HepG2 (cell line): ENCODE measurements at regions not wholly inside any gene's neighbourhood (a gene's known extent, or its start where the extent isn't known, plus 50 kb on each side); places are given as distances from the start of the nearest gene placed in this dataset.

Source experiments
- ATAC-seq: fragments of 200-7000 bp; cut with Tn5 transposase; 3 replicates; pipeline ENCODE4 v1.9.1; 2020; ENCODE audit warnings: mild to moderate bottlenecking, moderate library complexity
- BruUV-seq: library from RNA; stranded (reverse); fragments of 400-500 nt; replicated peaks from 2 replicates; lab custom pipeline; 2021; lab: Mats Ljungman, UMichigan
- CTCF ChIA-PET: fragments of 300-600 bp; formaldehyde crosslinking; extraction: SDS; loops from one replicate; lab custom pipeline; 2021; ENCODE audit warnings: low total read pairs, inconsistent platforms, low intra/inter-chr PET ratio; lab: Yijun Ruan, JAX
- POLR2A ChIA-PET: fragments of 350-600 bp; sonication (Branson Sonifier 250); formaldehyde crosslinking; loops from one replicate; lab custom pipeline; 2020; ENCODE audit warnings: antibody characterized with exemption, inconsistent platforms; lab: Yijun Ruan, JAX
- DNase-seq: peaks from one replicate; pipeline ENCODE4 v3.0.0-alpha.2; 2015; ENCODE audit warnings: low spot score
- FAIRE-seq: peaks from 3 replicates; lab custom pipeline; 2011; peaks lifted over from hg19 to GRCh38; lab: Jason Lieb, UNC
- H2AFZ ChIP-seq: one replicate; pipeline ENCODE4 v1.6.1; 2011; ENCODE audit warnings: low read length, inconsistent platforms
- H3K27ac ChIP-seq: fragments of 300-600 bp; 3 replicates; pipeline ENCODE4 v1.8.0; 2011; ENCODE audit warnings: mixed run types, mild to moderate bottlenecking, mixed read lengths, low read length, inconsistent platforms; ENCODE audit not compliant: insufficient read depth; ENCODE audit errors: extremely low read length
- H3K27me3 ChIP-seq, 2 experiments: fragments of 200-600 bp in 1 of 2; 2 replicates in 1 of 2; 3 replicates in 1 of 2; pipeline versions ENCODE4 v1.6.0 to v1.8.0; 2011; ENCODE audit warnings: low read length in 2 of 2, mild to moderate bottlenecking in 2 of 2, moderate library complexity in 2 of 2, inconsistent platforms in 1 of 2; ENCODE audit not compliant: insufficient read depth in 2 of 2, control insufficient read depth in 1 of 2
- H3K36me3 ChIP-seq, 2 experiments: fragments of 200-600 bp in 1 of 2; replicated peaks in 1 of 2; 2 replicates in 1 of 2; 3 replicates in 1 of 2; pipeline versions ENCODE4 v1.5.1 to v1.8.0; 2011; ENCODE audit warnings: low read length in 2 of 2, inconsistent platforms in 1 of 2; ENCODE audit not compliant: insufficient read depth in 2 of 2, control insufficient read depth in 1 of 2
- H3K4me1 ChIP-seq: 2 replicates; pipeline ENCODE4 v1.5.1; 2012; ENCODE audit warnings: low read length, inconsistent platforms; ENCODE audit not compliant: insufficient read depth
- H3K4me2 ChIP-seq: 2 replicates; pipeline ENCODE4 v1.6.0; 2011; ENCODE audit warnings: low read depth, low read length, inconsistent platforms
- H3K4me3 ChIP-seq, 3 experiments: fragments of 200-600 bp in 1 of 3; sonication (generic), shearing (Covaris generic) in 1 of 3; replicated peaks in 1 of 3; 2 replicates each; pipeline ENCODE4 v1.5.1; 2011 to 2016; ENCODE audit warnings: low read length in 3 of 3, inconsistent platforms in 2 of 3, low read depth in 2 of 3, mild to moderate bottlenecking in 2 of 3, control low read depth in 1 of 3, mixed read lengths in 1 of 3; ENCODE audit not compliant: insufficient read depth in 1 of 3
- H3K79me2 ChIP-seq: one replicate; pipeline ENCODE4 v1.6.1; 2011; ENCODE audit warnings: low read length, inconsistent platforms; ENCODE audit not compliant: insufficient read depth
- H3K9ac ChIP-seq: 2 replicates; pipeline ENCODE4 v1.6.0; 2011; ENCODE audit warnings: mild to moderate bottlenecking, low read depth, low read length, inconsistent platforms; ENCODE audit not compliant: insufficient read depth
- H3K9me3 ChIP-seq: 2 replicates; pipeline ENCODE4 v1.5.1; 2012; ENCODE audit warnings: mild to moderate bottlenecking, low read length
- H4K20me1 ChIP-seq: 2 replicates; pipeline ENCODE4 v1.6.0; 2011; ENCODE audit warnings: inconsistent platforms, mild to moderate bottlenecking, low read length, moderate library complexity; ENCODE audit not compliant: insufficient read depth
- ATAD3A ChIP-seq: sonication (generic); formaldehyde crosslinking; IDR thresholded peaks from 2 replicates; pipeline ENCODE4 v1.4.0; 2020; ENCODE audit warnings: missing genetic modification reagents
- CHD4 ChIP-seq: fragments of 200-600 bp; sonication (generic); IDR thresholded peaks from 2 replicates; pipeline ENCODE4 v1.7.0; 2017; ENCODE audit warnings: mild to moderate bottlenecking, low read length, borderline replicate concordance
- KDM2A ChIP-seq: sonication (generic); formaldehyde crosslinking; IDR thresholded peaks from 2 replicates; pipeline ENCODE4 v1.4.0; 2020; ENCODE audit warnings: low read depth, missing genetic modification reagents, borderline replicate concordance
- KDM3A ChIP-seq: IDR thresholded peaks from 2 replicates; pipeline ENCODE4 v1.6.1; 2018; ENCODE audit warnings: low read depth, missing compliant biosample characterization
- POGZ ChIP-seq: sonication (generic); formaldehyde crosslinking; IDR thresholded peaks from 2 replicates; pipeline ENCODE4 v1.4.0; 2020; ENCODE audit warnings: mild to moderate bottlenecking, missing genetic modification reagents
- ZC3H4 ChIP-seq: sonication (generic); formaldehyde crosslinking; IDR thresholded peaks from 2 replicates; pipeline ENCODE4 v1.4.0; 2020; ENCODE audit warnings: missing genetic modification reagents, borderline replicate concordance
- ZNF354B ChIP-seq: sonication (generic); formaldehyde crosslinking; IDR thresholded peaks from 2 replicates; pipeline ENCODE4 v1.8.0; 2022; ENCODE audit warnings: mild to moderate bottlenecking, missing genetic modification reagents
- ZNF660 ChIP-seq: sonication (generic); formaldehyde crosslinking; IDR thresholded peaks from 2 replicates; pipeline ENCODE4 v1.5.1; 2020; ENCODE audit warnings: mild to moderate bottlenecking, low read depth, missing genetic modification reagents, borderline replicate concordance
- ZNF816 ChIP-seq: sonication (generic); formaldehyde crosslinking; IDR thresholded peaks from 2 replicates; pipeline ENCODE4 v1.8.0; 2022; ENCODE audit warnings: missing genetic modification reagents, mild to moderate bottlenecking, borderline replicate concordance
- WGBS: methylation state at CpG from one replicate; pipeline ENCODE4 v1.1.6; 2017; ENCODE audit warnings: low lambda C conversion rate; 5-methylcytosine and 5-hydroxymethylcytosine counted together
- in situ Hi-C: cut with HindIII; loops from 2 replicates; pipeline ENCODE4 v1.10.0; 2017; ENCODE audit warnings: low pct_unique_long_range_greater_than_20kb; ENCODE audit not compliant: extremely low pct_ligation_motif_present
- intact Hi-C: fragments of 100-400 bp; cut with micrococcal nuclease; formaldehyde crosslinking; loops from one replicate; pipeline ENCODE4 v1.10.0; 2022; ENCODE audit not compliant: unreplicated experiment
- TF ChIP-seq, protein P1 (sequence below), 2 experiments: sonication (generic) in 1 of 2; formaldehyde crosslinking in 1 of 2; IDR thresholded peaks; 2 replicates each; pipeline versions ENCODE4 v1.4.0 to v1.6.1; 2018 to 2020; ENCODE audit warnings: missing genetic modification reagents in 2 of 2, borderline replicate concordance in 1 of 2, low read depth in 1 of 2, mild to moderate bottlenecking in 1 of 2, missing biosample characterization in 1 of 2
- TF ChIP-seq, protein P2 (sequence below): sonication (generic); formaldehyde crosslinking; IDR thresholded peaks from 2 replicates; pipeline ENCODE4 v1.5.0; 2020; ENCODE audit warnings: mild to moderate bottlenecking, missing genetic modification reagents, borderline replicate concordance
- TF ChIP-seq, protein P3 (sequence below): sonication (generic); formaldehyde crosslinking; IDR thresholded peaks from 2 replicates; pipeline ENCODE4 v1.8.1; 2023; ENCODE audit warnings: mild to moderate bottlenecking, missing genetic modification reagents
- TF ChIP-seq, protein P4 (sequence below): sonication (generic); formaldehyde crosslinking; IDR thresholded peaks from 2 replicates; pipeline ENCODE4 v1.5.1; 2020; ENCODE audit warnings: mild to moderate bottlenecking, missing genetic modification reagents, moderate library complexity

DNA sequence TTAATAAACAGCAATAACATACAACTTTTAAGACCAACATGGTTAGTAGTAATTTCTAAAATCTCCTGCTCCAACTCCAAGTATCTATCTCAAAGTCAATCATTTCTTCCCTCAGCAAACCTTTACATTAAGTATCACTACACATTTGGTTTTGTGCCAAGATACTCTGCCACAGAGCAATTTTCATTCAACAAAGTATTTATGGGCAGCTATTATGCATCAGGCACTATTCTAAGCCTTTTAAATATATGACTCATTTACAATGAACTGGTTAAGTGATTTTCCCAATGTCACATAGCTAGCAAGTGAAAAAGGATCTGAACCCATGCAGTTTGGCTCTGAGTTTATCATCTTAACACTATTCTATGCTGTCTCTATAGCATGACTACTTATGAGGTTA is 264.3 kb downstream of the NOL4 start (continued):
- no peak for TF ChIP-seq ZNF660

DNA sequence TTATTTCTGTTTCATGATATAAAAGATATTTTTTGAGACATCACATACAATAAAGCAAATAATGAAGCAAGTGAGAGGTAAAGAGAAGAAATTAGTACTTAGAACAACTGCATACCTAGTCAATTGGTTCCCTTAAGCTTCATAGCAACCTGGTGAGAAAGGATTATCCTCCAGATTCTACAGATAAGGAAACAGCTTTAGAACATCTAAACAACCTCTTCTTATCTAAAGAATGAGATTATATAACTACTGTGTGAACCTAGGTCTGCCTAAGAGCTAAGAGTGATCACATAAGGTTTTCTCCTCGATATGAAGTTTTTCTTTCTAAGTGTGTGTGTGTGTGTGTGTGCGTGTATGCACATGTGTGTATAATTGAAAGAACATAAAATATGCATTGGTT is 265.1 kb downstream of the NOL4 start:
- BruUV-seq, result no TSS peak
- no peaks in the 10 kb centered on the region for H3K4me1 ChIP-seq
- no peaks in the 10 kb centered on the region for H4K20me1 ChIP-seq
- H3K4me3 ChIP-seq, result no peak overlapping the region
- POLR2A ChIA-PET, result no interaction called here
- no peaks in the 10 kb centered on the region for H3K36me3 ChIP-seq
- CTCF ChIA-PET, result no interaction called here
- no peak overlapping the region for H3K4me2 ChIP-seq
- intact Hi-C loops (no loop called here), in situ Hi-C loops (no loop called here)
- ATAC-seq, result no peak
- no peak overlapping the region for H3K9ac ChIP-seq
- H3K9me3 ChIP-seq, result no peaks in the 10 kb centered on the region; the same call in 1 of the 2 replicates
- DNase-seq, result no peak
- no peak overlapping the region for H3K27ac ChIP-seq
- no peaks in the 10 kb centered on the region for H3K79me2 ChIP-seq
- 60% methylated on average over 2 of the region's 2 CpGs for WGBS
- H3K27me3 ChIP-seq, result no peaks in the 10 kb centered on the region
- FAIRE-seq, result no peak
- H2AFZ ChIP-seq, result no peak overlapping the region
- TF ChIP-seq, protein P1, sequence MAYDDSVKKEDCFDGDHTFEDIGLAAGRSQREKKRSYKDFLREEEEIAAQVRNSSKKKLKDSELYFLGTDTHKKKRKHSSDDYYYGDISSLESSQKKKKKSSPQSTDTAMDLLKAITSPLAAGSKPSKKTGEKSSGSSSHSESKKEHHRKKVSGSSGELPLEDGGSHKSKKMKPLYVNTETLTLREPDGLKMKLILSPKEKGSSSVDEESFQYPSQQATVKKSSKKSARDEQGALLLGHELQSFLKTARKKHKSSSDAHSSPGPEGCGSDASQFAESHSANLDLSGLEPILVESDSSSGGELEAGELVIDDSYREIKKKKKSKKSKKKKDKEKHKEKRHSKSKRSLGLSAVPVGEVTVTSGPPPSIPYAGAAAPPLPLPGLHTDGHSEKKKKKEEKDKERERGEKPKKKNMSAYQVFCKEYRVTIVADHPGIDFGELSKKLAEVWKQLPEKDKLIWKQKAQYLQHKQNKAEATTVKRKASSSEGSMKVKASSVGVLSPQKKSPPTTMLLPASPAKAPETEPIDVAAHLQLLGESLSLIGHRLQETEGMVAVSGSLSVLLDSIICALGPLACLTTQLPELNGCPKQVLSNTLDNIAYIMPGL (CRISPR knock-in tag; IDR thresholded peaks at IDR 0.05; ENCODE audit: borderline replicate concordance in 1 of 2, low read depth in 1 of 2), result no peak
- TF ChIP-seq POGZ (CRISPR knock-in tag) (no peak), ZNF816 (no peak), KDM2A (no peak), ZNF354B (CRISPR knock-in tag) (no peak), ATAD3A (no peak), KDM3A (no peak), CHD4 (no peak), ZC3H4 (no peak)
- TF ChIP-seq, protein P2, sequence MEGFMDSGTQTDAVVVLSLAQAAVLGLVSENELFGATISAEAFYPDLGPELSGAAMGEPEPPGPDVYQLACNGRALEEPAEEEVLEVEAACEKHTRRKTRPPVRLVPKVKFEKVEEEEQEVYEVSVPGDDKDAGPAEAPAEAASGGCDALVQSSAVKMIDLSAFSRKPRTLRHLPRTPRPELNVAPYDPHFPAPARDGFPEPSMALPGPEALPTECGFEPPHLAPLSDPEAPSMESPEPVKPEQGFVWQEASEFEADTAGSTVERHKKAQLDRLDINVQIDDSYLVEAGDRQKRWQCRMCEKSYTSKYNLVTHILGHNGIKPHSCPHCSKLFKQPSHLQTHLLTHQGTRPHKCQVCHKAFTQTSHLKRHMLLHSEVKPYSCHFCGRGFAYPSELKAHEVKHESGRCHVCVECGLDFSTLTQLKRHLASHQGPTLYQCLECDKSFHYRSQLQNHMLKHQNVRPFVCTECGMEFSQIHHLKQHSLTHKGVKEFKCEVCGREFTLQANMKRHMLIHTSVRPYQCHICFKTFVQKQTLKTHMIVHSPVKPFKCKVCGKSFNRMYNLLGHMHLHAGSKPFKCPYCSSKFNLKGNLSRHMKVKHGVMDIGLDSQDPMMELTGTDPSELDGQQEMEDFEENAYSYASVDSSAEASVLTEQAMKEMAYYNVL (CRISPR knock-in tag), result no peak
- TF ChIP-seq, protein P3, sequence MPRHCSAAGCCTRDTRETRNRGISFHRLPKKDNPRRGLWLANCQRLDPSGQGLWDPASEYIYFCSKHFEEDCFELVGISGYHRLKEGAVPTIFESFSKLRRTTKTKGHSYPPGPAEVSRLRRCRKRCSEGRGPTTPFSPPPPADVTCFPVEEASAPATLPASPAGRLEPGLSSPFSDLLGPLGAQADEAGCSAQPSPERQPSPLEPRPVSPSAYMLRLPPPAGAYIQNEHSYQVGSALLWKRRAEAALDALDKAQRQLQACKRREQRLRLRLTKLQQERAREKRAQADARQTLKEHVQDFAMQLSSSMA (CRISPR knock-in tag), result no peak
- TF ChIP-seq, protein P4, sequence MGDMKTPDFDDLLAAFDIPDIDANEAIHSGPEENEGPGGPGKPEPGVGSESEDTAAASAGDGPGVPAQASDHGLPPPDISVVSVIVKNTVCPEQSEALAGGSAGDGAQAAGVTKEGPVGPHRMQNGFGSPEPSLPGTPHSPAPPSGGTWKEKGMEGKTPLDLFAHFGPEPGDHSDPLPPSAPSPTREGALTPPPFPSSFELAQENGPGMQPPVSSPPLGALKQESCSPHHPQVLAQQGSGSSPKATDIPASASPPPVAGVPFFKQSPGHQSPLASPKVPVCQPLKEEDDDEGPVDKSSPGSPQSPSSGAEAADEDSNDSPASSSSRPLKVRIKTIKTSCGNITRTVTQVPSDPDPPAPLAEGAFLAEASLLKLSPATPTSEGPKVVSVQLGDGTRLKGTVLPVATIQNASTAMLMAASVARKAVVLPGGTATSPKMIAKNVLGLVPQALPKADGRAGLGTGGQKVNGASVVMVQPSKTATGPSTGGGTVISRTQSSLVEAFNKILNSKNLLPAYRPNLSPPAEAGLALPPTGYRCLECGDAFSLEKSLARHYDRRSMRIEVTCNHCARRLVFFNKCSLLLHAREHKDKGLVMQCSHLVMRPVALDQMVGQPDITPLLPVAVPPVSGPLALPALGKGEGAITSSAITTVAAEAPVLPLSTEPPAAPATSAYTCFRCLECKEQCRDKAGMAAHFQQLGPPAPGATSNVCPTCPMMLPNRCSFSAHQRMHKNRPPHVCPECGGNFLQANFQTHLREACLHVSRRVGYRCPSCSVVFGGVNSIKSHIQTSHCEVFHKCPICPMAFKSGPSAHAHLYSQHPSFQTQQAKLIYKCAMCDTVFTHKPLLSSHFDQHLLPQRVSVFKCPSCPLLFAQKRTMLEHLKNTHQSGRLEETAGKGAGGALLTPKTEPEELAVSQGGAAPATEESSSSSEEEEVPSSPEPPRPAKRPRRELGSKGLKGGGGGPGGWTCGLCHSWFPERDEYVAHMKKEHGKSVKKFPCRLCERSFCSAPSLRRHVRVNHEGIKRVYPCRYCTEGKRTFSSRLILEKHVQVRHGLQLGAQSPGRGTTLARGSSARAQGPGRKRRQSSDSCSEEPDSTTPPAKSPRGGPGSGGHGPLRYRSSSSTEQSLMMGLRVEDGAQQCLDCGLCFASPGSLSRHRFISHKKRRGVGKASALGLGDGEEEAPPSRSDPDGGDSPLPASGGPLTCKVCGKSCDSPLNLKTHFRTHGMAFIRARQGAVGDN (CRISPR knock-in tag), result no peak
